Choroid plexus epithelial cell (primary cell): ENCODE measurements at regions not wholly inside any gene's neighbourhood (a gene's known extent, or its start where the extent isn't known, plus 50 kb on each side); places are given as distances from the start of the nearest gene placed in this dataset.
"Not testable (repeated sequence)": the region's sequence is repeated elsewhere in the genome, so short reads cannot be mapped to it uniquely, and the experiment has no call there.

ENCODE experiments used
- DNase-seq: peaks from one replicate; pipeline ENCODE4 v3.0.0-alpha.2; 2010; ENCODE audit warnings: low read depth
- H3K4me3 ChIP-seq: 2 replicates; pipeline ENCODE4 v1.5.1; 2011; ENCODE audit warnings: low read depth, mild to moderate bottlenecking, control low read depth, low read length, moderate library complexity
- TF ChIP-seq, protein P1 (sequence below): conservative IDR thresholded peaks from 2 replicates; pipeline ENCODE4 v1.5.1; 2011; ENCODE audit warnings: low read depth, mild to moderate bottlenecking, control low read depth, inconsistent platforms, low read length, moderate library complexity

DNA sequence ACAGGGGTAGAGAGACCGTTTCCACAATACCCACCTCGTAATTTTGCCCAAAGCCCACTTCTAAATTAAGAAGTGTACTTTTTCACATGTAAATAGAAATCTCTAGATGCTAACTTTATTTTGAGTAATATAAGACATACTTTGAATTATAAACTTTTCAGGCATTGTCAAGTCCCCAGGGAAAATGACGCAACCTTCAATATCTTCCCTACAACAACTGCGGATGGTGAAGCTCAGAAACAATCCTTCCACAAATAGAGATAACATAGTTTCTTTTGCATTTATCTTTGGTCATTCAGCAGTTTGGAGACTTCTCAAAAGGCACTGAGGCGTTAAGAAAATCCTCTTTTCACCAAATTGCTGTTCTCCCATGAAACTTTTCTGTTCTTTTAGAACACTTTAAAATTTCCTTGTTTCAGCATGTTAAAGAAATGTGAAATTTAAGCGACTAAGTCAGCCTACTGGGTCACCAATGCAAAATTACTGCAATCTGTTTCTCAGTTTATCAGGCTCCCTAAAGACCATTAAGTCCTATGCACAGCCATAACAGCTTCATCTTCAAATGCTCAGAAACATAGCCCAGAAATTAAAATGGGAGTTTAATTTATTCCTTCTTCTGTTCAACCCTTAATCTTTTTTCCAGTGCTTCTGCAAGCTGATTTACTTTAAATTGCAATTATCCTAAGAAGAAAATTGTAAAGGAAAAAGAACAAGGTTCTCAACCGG lies 118.3 kb upstream of the DNAJC10 start:
- DNase-seq: peak; percentile 55
- TF ChIP-seq, protein P1, sequence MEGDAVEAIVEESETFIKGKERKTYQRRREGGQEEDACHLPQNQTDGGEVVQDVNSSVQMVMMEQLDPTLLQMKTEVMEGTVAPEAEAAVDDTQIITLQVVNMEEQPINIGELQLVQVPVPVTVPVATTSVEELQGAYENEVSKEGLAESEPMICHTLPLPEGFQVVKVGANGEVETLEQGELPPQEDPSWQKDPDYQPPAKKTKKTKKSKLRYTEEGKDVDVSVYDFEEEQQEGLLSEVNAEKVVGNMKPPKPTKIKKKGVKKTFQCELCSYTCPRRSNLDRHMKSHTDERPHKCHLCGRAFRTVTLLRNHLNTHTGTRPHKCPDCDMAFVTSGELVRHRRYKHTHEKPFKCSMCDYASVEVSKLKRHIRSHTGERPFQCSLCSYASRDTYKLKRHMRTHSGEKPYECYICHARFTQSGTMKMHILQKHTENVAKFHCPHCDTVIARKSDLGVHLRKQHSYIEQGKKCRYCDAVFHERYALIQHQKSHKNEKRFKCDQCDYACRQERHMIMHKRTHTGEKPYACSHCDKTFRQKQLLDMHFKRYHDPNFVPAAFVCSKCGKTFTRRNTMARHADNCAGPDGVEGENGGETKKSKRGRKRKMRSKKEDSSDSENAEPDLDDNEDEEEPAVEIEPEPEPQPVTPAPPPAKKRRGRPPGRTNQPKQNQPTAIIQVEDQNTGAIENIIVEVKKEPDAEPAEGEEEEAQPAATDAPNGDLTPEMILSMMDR: no peak

DNA sequence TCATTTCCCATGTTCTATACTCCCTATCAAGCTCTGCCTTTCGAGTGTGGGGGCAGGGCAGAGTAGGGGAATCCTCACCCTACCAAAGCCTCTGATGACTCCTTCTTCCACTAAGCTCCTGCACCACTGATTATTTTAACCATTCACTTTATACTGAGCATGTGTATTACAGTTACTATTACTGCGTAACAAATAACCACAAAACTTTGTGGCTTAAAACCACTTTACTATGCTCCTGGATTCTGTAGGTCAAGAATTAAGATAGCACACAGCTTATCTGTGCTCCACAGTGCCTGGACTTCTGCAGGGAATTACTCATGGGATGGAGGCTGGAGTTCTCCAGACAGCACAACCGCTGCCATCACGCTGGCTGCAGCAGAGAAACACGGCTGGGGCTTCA lies 117.4 kb upstream of the DNAJC10 start:
- TF ChIP-seq, protein P1: no peak
- DNase-seq: no peak
- no peak overlapping the region for H3K4me3 ChIP-seq

More for the DNA sequence above, 118.3 kb upstream of the DNAJC10 start:
- no peak overlapping the region for H3K4me3 ChIP-seq

DNA sequence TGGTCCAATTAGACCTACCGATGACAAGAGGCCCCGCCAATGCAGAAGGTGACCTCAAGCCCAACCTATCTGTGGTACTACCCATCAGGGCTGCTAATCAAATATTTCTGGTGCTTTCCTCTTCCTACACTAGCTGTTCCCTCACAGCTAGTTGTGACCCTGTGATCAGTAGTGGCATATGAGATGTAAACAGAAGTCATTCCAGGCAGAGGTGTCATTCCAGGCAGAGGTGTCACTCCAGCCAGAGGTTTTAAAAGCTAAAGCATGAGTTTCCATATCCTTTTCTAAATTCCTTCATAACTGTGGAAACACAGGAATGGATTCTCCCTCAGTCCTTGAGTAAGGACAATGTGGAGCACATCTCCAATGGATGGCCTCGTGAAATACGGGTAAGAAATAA lies 110.9 kb upstream of the DNAJC10 start:
- no peak for DNase-seq
- TF ChIP-seq, protein P1: no peak
- no peak overlapping the region for H3K4me3 ChIP-seq

DNA sequence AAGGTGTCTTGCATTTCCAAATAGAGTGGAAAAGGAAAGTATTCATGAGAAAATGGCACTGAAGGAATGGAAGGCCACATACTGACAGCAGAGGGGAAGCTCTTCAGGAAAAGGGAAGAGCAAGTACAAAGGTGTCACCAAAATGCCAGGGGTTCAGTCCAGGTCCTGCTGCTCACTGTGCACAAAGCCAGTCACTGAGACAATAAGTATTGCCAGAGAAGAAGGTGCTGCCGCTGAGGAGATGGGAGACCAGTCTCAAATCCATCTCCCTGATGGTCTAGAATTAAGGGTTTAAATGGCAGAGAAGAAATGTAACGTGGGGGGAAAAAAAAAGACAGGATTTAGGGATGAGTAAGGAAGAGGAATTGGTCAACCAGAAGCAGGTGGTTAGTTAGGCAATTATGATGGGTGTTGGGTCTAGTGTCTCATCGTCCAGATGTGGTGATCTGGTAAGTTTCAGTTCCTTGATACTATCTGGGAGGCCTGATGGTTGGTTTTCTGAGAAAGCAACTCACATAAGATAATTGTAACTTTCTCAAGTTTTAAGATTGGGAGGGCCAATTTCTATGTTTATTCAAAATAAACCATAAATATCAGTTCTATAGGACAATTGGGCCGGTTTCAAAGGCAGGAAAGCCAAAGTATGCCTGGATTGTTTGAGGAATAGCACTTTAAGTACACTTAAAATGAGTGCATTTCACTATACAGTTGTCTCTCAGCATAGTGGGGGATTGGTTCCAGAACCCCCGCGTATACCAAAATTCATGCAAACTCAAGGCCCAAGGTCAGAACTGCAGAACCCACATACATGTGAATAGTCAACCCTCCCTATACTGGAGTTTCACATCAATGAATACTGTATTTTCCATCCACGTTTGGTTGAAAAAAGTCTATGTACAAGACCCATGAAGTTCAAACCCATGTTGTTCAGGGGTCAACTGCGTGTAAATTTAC lies 109.1 kb upstream of the DNAJC10 start:
- no peak for DNase-seq
- TF ChIP-seq, protein P1: no peak
- H3K4me3 ChIP-seq: no peak overlapping the region

DNA sequence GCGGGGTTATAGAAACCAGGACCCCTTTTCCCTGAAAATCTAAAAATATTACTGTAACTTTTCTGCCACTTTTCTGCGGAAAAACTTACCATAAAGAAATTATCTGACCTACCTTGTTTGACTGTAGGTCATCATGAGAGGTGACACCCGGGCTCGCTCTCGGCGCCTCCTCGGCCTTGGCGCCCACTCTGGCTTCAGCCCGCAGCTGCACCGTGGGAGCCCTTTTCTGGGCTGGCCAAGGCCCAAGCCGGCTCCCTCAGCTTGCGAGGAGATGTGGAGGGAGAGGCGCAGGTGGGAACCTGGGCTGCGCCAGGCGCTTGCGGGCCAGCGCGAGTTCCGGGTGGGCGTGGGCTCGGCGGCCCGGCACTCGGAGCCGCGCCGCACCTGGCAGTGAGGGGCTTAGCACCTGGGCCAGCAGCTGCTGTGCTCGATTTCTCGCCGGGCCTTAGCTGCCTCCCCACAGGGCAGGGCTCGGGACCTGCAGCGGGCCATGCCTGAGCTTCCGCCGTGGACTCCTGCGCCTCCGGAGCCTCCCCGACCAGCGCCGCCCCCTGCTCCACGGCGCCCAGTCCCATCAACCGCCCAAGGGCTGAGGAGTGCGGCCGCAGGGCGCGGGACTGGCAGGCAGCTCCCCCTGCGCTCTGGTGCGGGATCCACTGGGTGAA lies 107.7 kb upstream of the DNAJC10 start:
- no peak for DNase-seq
- TF ChIP-seq, protein P1: no peak
- no peak overlapping the region for H3K4me3 ChIP-seq

DNA sequence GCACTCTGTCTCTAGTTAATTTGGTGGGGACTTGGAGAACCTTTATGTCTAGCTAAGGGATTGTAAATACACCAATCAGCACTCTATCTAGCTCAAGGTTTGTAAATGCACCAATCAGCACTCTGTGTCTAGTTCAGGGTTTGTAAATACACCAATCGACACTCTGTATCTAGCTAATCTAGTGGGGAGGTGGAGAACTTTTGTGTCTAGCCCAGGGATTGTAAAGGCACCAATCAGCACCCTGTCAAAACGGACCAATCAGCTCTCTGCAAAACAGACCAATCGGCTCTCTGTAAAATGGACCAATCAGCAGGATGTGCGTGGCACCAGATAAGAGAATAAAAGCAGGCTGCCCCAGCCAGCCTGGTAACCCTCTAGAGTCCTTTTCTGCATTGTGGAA lies 107.1 kb upstream of the DNAJC10 start:
- H3K4me3 ChIP-seq, DNase-seq: not testable (repeated sequence)

DNA sequence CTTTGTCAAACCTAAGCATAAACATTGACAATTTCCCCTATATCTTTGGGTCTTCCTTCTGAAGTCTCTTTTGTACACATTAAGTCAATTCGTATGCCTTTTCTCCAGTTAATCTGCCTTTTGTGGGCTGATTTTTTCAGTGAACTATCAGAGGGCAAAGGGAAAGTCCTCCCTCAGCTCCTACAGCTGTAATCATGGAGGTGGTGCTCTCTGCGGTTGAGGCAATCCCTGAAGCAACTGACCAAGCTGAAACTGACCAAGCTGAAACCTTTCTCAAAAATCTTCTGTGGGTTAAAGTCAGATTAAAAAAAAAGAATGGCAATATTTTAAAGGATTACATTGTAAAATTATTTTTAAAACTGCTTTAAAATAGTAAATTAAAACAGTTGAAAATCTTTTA lies 105.8 kb upstream of the DNAJC10 start:
- no peak for DNase-seq
- TF ChIP-seq, protein P1: no peak

More for the DNA sequence above, 105.8 kb upstream of the DNAJC10 start:
- H3K4me3 ChIP-seq: no peak overlapping the region
